ENCODE measurements at regions not wholly inside any gene's neighbourhood (a gene's known extent, or its start where the extent isn't known, plus 50 kb on each side); places are given as distances from the start of the nearest gene placed in this dataset.

GRCh38 chr3:81925385-81925784, 163.9 kb upstream of the GBE1 start:
- no peaks in the 10 kb centered on the region for H3K9me3 ChIP-seq
- no peaks in the 10 kb centered on the region for H3K36me3 ChIP-seq
- H3K27ac ChIP-seq, result no peak overlapping the region
- TF ChIP-seq POLR2A (IDR thresholded peaks at IDR 0.05) (no peak), CTCF (IDR thresholded peaks at IDR 0.05) (no peak)
- H3K27me3 ChIP-seq, result no peaks in the 10 kb centered on the region
- DNase-seq, result no peak
- no peaks in the 10 kb centered on the region for H3K4me1 ChIP-seq
- H3K4me3 ChIP-seq, result no peak overlapping the region

GRCh38 chr3:81923038-81923437, 161.6 kb upstream of the GBE1 start:
- H3K9me3 ChIP-seq, result no peaks in the 10 kb centered on the region
- no peaks in the 10 kb centered on the region for H3K36me3 ChIP-seq
- no peak overlapping the region for H3K4me3 ChIP-seq
- no peak for DNase-seq
- H3K27ac ChIP-seq, result no peak overlapping the region
- H3K4me1 ChIP-seq, result no peaks in the 10 kb centered on the region
- no peaks in the 10 kb centered on the region for H3K27me3 ChIP-seq
- TF ChIP-seq POLR2A (IDR thresholded peaks at IDR 0.05) (no peak), CTCF (IDR thresholded peaks at IDR 0.05) (no peak)

GRCh38 chr3:81922404-81922803, 161.0 kb upstream of the GBE1 start:
- DNase-seq, result no peak
- Histone ChIP-seq H3K4me3 (no peak overlapping the region), H3K9me3 (no peaks in the 10 kb centered on the region), H3K4me1 (no peaks in the 10 kb centered on the region), H3K27ac (no peak overlapping the region), H3K27me3 (no peaks in the 10 kb centered on the region), H3K36me3 (no peaks in the 10 kb centered on the region)
- TF ChIP-seq CTCF (IDR thresholded peaks at IDR 0.05) (no peak), POLR2A (IDR thresholded peaks at IDR 0.05) (no peak)

GRCh38 chr3:81920816-81921215, 159.4 kb upstream of the GBE1 start:
- H3K9me3 ChIP-seq, result no peaks in the 10 kb centered on the region
- no peak overlapping the region for H3K4me3 ChIP-seq
- no peak overlapping the region for H3K27ac ChIP-seq
- H3K27me3 ChIP-seq, result no peaks in the 10 kb centered on the region
- no peaks in the 10 kb centered on the region for H3K4me1 ChIP-seq
- TF ChIP-seq CTCF (IDR thresholded peaks at IDR 0.05) (no peak), POLR2A (IDR thresholded peaks at IDR 0.05) (no peak)
- DNase-seq, result no peak
- no peaks in the 10 kb centered on the region for H3K36me3 ChIP-seq

- H3K4me1 ChIP-seq, result no peaks in the 10 kb centered on the region
- no peaks in the 10 kb centered on the region for H3K27me3 ChIP-seq
- TF ChIP-seq CTCF (IDR thresholded peaks at IDR 0.05), result no peak
- no peak for TF ChIP-seq POLR2A (IDR thresholded peaks at IDR 0.05)
- H3K27ac ChIP-seq, result no peak overlapping the region
- DNase-seq, result no peak
- no peaks in the 10 kb centered on the region for H3K36me3 ChIP-seq
- H3K4me3 ChIP-seq, result no peak overlapping the region
- H3K9me3 ChIP-seq, result no peaks in the 10 kb centered on the region
These were observed 155.4 kb upstream of the GBE1 start for GRCh38 chr3:81916890-81917289.

All from Peyer's patch (tissue), 4 donors.